Urothelium cell line (cell line): ENCODE measurements at regions not wholly inside any gene's neighbourhood (a gene's known extent, or its start where the extent isn't known, plus 50 kb on each side); places are given as distances from the start of the nearest gene placed in this dataset.
A peak's percentile ranks its signal among the peaks of the same experiment; 100 is the strongest.

Experiments used
- DNase-seq: peaks from one replicate; pipeline ENCODE4 v3.0.0; 2011; ENCODE audit warnings: low spot score, mixed read lengths
- FAIRE-seq: peaks from 2 replicates; lab custom pipeline; 2011; peaks lifted over from hg19 to GRCh38; lab: Jason Lieb, UNC

DNA sequence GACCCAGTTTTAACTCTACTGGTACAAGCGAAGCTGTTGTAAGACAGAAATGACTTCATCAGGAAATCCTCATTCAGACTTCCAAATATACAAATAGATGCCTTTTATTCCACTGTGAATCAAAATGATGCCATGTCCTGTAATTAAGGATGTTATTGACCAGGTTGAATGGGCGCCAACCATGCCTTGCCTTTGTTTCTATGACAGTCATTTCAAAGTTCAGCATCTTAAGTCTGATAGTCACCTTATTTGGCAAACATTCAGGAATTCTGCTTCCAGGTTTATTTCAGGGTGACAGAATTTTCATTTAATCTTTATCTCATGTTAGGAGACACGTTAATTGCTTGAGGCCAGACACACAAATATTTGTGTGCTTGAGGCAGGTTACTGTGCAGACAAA is 592.8 kb upstream of the JAG1 start:
- DNase-seq = no peak
- no peak for FAIRE-seq

DNA sequence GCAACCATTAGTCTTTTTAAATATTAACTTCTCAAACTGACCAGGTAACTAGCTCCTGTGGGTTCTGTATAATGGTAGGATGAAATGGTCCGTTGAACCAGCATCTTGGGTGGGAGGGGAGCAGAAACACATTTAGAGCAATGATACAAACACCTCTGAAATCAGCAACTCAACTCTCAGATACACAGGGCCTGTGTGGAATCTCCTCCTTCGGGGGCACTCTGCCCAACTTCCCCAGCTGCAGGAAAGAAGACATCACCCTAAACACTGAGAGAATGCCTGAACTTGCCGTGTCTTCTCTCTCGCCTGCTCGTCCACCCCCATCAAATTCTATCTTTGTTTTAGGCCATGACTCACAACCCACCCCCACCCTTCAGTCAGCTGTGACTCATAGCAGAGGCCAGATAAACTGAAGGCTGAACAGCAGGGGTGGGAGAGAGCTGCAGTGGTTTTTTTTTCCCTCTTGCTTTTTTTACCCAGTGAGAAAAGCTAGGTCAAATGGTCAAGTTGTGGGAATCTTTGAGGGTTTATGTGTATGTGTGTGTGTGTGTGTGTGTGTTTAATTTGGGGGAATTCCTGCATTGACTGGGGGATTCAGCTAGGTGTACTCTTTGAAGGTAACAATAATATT is 593.4 kb upstream of the JAG1 start:
- FAIRE-seq = peak; percentile 35
- DNase-seq = peak; percentile 95

DNA sequence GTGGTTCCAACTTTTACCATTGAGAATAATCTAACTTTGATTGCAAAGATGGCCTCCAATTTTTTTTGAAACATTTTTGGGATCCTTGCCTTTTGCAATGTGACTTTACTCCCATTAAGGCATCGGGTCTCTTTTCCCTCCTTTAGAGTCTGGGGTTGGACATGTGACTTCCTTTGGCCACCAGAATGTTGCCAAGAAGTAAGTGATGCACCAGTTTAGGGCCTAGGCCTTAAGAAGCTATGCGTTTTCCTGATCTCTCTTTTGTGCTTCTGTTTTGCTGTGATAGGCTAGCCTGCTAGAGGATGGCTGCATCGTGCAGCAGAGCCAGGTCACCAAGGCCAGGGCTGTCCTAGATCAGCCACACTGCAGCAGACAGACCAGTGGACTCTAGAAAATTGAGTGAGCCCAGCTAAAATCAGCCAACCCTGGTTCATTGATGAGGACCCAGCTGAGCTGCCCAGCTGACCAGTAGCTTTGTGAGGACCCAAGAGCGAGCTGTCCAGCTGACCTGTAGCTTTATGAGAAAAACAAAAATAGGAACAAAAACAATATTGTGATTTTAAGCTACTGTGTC is 594.0 kb upstream of the JAG1 start:
- DNase-seq (peak; percentile 18), FAIRE-seq (no peak)

DNA sequence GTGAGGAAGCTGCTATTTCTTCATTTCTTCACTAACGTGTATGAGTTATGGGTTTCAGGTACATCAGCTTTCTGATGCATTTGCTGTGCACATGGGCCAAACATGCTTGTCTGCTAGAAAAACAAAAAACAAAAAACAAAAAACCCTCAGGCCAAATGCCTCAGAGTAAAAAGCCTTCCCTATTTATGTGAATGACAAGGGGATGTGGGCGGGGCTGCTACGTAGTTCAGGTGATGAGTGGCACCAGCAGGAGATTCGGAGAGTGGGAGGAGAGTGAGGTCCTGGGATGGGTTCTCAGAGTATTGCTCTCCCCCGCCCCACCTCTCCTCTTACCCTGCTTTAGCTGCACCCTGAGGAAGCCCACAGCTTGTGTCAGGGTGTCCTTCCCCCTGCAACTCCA is 596.8 kb upstream of the JAG1 start:
- FAIRE-seq (no peak), DNase-seq (no peak)

DNA sequence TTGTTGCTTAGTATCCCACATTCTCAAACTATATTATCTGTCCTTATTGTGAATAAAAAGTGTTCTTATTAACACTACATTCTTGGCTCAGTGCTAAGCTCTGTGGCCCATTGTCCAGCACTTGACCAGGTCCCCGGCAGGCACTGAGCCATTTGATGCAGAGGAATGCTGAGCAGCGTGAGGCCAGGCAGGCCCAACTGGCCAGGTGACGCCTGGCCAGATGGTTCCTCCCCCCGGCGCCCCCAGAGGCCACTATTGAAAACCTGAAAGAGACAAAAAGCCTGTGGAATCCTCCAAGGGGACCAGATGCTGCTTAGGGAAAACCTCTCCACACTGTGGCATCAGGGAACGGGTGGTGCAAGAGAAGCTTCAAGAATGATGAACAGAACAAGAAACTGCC is 597.5 kb upstream of the JAG1 start:
- peak; percentile 30 for DNase-seq
- FAIRE-seq = no peak

DNA sequence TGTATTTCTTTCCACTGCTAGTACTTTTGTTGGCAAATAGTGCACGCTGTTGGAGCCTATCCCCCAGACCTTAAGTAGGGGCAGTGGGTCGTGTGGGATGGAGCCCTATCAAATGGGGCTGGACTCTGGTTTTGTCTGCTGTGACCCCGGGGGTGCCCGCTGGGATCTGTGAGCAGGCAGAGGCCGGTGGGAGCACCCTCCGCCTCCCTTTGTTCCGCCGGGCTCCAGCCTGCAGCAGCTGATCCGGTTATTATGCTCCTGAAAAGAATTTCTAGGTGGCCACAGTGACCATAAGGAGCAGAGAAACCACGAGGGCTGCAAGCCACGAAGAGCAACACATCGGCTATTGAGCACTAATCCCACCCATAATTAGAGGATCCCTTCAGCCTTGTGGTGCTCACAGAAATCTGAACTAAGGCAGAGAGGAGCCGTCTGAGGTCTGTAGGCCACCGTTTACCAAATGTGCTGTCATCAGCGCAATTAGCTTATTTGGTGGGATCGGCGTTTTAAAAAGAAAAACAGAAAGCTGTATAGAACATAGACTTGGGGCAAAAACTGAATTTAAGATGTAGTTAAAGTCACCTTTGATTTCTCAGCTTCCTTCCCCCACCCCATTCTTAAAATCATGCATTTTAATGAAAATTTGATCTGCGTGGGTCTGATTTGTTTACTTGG is 598.3 kb upstream of the JAG1 start:
- no peak for FAIRE-seq

DNA sequence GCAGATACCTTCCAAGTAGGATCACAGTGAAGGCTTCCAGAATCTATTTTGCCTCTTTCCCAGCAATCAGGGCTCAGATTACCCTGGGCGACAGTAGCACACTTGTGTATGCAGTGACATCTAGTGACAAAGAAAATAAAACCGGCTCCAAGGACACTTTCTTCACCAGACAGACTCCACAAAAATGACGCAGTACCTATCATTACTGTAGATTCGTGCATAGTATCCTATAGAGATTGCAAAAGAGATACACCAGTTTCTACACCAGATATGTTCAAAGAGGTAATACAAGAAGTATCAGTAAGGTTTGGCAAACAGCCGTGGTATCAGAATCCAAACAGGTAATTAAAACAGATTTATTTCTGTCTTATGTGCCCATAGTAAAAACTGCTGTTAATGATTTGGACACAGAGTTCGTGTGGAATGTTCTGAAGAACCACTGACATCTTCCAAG is 600.4 kb upstream of the JAG1 start:
- DNase-seq (peak; percentile 66), FAIRE-seq (no peak)

More for the DNA sequence above, 598.3 kb upstream of the JAG1 start:
- DNase-seq = no peak

DNA sequence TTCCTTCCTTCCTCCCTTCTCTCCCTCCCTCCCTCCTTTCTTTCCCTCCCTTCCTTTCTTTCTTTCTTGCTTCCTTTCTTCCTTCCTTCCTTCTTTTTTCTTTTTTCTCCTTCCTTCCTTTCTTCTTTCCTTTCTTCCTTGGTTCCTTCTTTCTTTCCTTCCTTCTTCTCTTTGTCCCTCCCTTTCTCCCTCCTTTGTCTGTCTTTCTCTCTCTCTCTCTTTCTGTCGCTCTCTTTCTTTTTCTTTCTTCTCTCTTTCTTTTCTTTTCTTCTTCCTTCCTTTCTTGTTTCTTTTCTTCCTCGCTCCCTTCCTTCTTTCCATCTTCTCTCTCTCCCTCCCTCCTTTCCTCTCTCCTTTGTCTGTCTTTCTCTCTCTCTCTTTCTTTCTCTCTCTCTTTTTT is 601.9 kb upstream of the JAG1 start:
- DNase-seq = no peak
- no peak for FAIRE-seq

DNA sequence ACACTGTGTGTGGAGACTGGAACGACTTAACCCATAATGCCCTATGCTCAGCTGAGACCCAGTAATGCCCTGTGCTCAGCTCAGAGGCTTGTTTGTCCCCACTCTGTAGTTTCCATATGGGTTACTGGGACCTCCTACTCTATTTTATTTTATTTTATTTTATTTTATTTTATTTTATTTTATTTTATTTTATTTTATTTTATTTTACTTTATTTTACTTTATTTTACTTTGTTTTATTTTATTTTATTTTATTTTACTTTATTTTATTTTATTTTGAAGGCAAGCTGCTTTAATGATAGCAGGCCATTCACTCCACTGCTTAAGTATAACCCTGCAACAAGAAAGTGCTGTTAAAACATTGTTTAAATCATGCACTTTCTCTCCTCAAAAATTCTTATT is 603.4 kb upstream of the JAG1 start:
- FAIRE-seq (no peak), DNase-seq (no peak)

DNA sequence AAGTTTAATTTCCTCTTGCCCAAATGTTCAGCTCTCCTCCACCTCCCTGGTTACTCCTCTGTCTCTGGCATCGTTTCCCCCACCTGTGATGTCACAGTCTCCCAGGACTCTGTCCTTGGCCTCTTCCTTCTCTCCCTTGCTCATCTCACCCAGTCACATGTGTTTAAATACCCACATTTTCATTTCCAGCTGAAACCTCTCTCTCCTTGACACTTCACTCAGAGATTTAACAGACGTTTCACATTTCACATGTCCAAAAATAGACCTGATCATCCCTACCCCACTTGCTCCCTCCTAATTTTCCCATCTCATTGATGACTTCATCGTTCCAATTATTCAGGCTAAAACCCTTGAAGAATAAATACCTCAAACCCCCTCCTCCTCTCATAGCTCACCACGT is 604.1 kb upstream of the JAG1 start:
- no peak for DNase-seq

DNA sequence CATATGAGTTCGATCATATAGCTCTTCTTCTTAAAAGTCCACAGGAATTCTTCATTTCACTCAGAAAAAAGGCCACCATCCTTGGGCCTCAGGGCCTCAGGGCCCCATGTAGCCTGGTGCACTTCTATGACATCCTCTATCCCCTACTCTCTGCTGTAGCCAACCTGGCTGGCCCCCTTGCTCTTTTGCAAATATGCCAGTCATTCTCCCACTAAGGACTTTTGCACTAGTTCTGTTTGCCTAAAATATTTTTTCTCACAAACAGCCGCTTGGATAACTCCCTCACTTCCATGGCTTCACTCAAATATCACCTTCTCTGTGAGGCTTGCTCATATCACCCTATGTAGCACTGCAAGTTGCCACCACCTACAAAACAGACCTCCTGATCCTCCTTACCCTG is 604.7 kb upstream of the JAG1 start:
- DNase-seq (no peak), FAIRE-seq (no peak)

More for the DNA sequence above, 604.1 kb upstream of the JAG1 start:
- FAIRE-seq = no peak

DNA sequence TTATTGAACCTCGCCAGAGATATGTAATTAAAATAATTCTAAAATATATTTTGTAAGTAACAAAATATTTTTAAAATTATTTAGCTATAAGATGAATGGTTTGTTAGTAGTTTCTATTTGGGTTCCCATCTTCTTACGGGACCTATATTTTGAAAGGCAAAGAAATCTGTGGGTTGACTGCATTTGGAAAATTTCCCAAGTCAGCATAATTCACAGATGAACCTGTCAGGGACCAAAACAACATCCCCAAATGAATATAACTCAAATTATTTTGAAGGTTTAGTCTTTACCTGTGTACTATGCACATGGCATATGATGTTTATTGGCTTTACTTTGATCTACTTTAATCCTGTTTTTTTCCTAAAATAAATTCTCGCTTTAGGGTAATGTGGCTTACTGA is 607.4 kb upstream of the JAG1 start:
- no peak for FAIRE-seq
- DNase-seq = no peak

DNA sequence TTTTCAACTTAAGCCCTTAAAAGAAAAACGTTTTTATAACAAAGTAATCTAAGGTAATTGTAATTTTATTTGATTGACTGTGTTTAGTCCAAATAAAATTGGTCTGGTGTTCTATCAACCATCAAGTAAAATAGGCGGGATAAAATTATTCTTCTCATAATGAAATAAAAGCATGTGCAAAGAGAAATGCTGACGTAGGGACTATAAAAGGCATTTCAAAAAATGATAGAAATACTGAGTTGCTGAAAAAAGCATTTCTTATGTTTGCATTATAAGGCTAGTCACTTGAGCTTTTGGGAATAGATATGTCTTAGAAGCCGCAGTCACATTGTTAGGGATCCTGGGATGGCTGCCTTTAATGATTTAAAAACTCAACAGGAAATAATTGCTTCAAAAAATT is 608.0 kb upstream of the JAG1 start:
- FAIRE-seq (no peak), DNase-seq (no peak)

DNA sequence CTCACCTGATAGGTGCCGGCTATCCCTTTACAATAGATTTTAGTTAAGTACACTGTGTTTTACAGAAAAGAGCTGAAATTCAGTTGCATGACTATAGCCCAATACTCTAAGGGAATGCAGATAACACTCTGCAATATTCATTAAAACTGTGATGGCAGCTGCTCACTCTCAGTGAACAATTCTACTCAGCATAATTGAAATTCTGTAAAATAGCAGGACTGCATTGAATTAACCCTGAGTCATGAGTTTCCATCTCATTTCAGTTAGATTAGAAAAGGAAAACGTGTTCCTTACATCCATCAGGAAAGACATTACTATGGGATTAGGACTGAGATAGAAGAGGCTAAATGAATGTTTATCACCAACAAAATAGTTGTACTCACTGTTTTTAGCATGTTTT is 613.3 kb upstream of the JAG1 start:
- no peak for FAIRE-seq
- DNase-seq = no peak

DNA sequence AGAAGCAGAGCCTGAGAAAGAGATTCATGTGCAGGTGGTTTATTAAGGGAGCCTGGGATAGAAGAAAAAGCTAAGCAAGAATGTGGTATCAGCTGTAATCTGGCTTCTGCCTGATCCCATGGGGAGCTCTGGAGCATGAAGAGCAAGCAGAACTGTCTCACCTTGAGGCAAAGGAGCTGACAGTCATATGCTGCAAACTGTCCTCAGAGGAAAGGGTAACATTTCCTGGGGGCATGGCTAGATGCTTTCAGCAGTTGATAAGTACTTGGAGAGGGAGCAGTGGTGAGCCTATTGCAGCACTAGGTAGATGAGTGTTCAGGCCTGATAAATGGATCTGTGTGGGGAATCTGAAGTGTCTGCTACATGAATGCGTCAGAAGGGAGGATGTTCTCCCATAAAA is 621.5 kb upstream of the BTBD3 start:
- no peak for FAIRE-seq
- no peak for DNase-seq

DNA sequence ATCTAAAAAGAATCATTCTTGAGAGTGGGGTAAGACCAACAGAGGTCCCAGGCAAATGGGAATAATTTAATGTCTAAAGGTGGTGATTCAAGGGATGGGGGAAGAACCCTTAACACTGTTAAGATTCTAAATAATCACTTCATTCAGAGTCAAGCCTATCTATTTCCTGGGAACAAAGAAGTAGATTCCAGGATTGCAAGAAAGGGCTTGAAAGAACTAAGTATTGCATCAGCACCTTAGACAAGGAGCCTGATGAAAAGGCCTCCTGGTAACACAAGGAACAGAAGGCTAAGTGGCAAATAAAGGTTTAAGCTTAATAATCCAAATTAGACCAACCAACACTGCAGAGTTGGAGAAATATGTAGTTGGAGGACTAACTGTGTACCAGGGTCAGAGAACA is 620.7 kb upstream of the BTBD3 start:
- DNase-seq = no peak
- FAIRE-seq = no peak

DNA sequence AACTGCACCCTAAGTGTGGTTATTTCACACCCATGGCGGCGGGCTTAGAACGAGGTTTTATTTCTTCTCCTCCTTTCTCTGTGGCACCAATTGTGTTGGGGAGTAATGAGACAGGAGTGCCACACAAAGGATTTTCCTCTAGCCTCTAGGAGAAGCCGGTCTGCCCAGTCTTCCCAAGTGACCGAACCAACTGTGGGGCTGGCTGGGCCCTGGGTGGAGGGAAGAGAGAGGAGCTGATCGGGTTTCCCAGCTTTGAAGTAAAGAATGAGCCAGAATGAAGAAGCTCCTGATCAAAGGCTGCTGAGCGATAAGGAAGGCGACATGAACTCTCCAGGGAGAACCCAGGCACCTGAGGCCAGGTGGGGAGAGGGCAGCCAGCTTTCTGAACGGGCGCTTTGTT is 616.0 kb upstream of the BTBD3 start:
- FAIRE-seq (no peak), DNase-seq (no peak)

DNA sequence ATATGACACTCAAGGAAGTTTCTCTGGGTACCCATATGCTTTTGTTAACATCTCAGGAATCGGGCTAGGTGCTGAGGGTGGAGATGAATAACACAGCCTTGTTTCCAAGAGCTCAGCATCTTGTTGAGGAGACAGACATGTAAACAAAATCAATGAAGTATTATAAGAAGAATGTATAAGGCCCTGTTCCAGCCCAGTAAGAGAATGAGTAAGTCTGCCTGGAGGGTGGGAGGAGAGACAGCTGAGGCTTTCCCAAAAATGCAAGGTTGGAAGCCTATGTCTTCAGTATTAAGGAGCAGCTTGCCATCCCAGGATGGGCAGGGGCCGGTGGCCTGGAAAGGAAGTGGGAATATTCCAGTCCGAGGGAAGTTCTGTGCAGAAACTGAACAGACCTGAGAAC is 615.3 kb upstream of the BTBD3 start:
- FAIRE-seq (no peak), DNase-seq (no peak)

DNA sequence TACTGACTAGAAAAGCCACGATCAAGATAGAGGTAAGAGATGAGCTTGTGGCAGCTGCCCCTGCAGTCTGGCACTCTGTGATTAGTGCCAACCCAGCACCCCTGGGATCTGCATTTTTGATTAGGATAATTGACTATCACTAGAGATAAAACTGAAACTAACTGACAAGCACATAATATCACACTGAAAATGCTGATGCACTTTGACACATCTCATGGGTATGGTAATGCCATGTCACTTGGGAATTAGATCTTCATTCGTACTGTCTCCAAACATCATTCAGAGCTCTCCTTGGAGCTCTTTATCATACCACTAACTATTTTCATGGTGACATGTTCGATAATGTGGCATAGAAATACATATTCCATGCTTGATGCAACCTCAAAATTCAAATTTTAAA is 612.9 kb upstream of the BTBD3 start:
- FAIRE-seq = no peak

DNA sequence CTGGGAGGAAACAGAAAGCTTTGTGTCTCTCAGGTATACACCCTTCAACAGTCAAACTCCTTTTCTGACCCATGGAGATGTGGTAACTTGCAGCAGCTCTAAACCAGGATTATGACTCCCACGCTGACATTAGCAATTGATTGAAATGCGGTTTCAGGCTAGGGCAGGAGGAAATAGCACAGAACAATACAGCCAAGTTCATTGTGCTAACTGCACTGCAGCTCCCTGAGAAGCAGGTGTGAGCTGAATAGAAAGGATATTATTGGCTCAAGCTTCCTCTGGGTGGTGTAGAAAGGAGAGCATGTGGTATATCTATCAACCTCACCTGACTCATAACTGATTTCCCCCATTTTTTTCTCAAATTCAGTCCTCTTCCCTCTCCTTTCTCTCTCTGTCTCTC is 612.3 kb upstream of the BTBD3 start:
- peak; percentile 37 for FAIRE-seq
- DNase-seq = peak; percentile 26

More for the DNA sequence above, 612.9 kb upstream of the BTBD3 start:
- DNase-seq = no peak

DNA sequence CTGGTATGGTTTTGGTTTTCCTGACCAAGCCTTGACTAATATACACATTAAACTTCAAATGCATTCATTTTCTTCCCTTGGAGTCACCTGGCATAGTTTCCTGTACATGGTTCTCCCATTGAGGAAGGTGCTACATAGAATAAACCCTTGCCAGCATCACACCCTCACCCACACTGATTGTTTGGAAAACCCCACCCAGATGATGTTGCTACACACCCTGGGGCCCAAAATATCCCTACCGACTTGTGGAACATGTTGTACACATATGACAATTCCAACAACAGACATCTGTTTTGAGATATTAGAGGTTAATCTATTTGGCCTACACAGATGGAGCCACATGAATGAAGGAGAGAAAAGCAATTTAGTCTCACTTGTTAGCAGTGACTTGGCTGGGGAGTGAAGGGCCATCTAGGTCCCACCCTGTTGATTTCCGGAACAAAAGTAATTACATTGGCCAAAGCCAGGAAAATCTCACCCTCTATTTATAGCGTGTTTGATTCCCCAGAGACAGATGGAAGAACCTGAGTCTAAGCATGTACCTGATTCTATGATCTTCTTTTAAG is 606.0 kb upstream of the BTBD3 start:
- no peak for DNase-seq
- no peak for FAIRE-seq

DNA sequence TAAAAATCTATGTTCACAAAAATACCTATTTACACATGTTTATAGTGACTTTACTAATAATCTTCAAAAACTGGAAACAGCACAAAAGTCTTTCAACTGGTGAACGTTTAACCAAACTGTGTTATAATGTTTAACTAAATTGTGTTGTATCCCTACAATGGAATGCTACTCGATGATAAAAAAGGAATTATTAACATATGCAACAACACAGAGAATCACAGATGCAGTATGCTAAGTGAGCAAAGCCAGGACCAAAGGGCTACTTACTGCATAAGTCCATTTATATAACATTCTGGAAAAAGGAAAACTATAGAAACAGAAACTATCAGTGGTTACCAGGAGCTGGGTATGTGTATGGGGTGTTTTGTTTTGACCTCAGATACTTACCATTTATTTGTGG is 602.2 kb upstream of the BTBD3 start:
- no peak for DNase-seq
- no peak for FAIRE-seq
